OCI-LY7 (cell line): ENCODE measurements at regions not wholly inside any gene's neighbourhood (a gene's known extent, or its start where the extent isn't known, plus 50 kb on each side); places are given as distances from the start of the nearest gene placed in this dataset.
"Not testable (repeated sequence)": the region's sequence is repeated elsewhere in the genome, so short reads cannot be mapped to it uniquely, and the experiment has no call there.

Experiments used
- BruUV-seq: library from RNA; stranded (reverse); fragments of 400-500 nt; replicated peaks from 2 replicates; lab custom pipeline; 2021; lab: Mats Ljungman, UMichigan
- CTCF ChIA-PET: fragments of 300-600 bp; sonication (Branson Sonifier 250); formaldehyde crosslinking; loops from one replicate; lab custom pipeline; 2022; ENCODE audit warnings: antibody characterized with exemption; ENCODE audit not compliant: unreplicated experiment; lab: Charles Lee
- POLR2A ChIA-PET: fragments of 300-600 bp; sonication (Branson Sonifier 250); formaldehyde crosslinking; loops from one replicate; lab custom pipeline; 2022; ENCODE audit warnings: antibody characterized with exemption; lab: Charles Lee
- DNase-seq: peaks from one replicate; pipeline ENCODE4 v3.0.0-alpha.2; 2015; ENCODE audit warnings: low spot score
- H2AFZ ChIP-seq: fragments of 200-600 bp; sonication (generic), shearing (Covaris generic); 2 replicates; pipeline ENCODE4 v1.6.1; 2014; ENCODE audit warnings: mild to moderate bottlenecking, antibody characterized with exemption, low read length, moderate library complexity
- H3K27ac ChIP-seq: fragments of 200-600 bp; sonication (generic); 2 replicates; pipeline ENCODE4 v1.5.1; 2014; ENCODE audit warnings: mixed run types, low read depth, mild to moderate bottlenecking, moderate library complexity, low read length, inconsistent platforms; ENCODE audit not compliant: poor library complexity, severe bottlenecking
- H3K36me3 ChIP-seq: fragments of 200-600 bp; sonication (generic); 2 replicates; pipeline ENCODE4 v1.6.1; 2014; ENCODE audit warnings: mild to moderate bottlenecking, antibody characterized with exemption, low read length, moderate library complexity, mixed read lengths; ENCODE audit not compliant: insufficient read depth
- H3K4me1 ChIP-seq: fragments of 200-600 bp; sonication (generic); 2 replicates; pipeline ENCODE4 v1.5.1; 2014; ENCODE audit warnings: mild to moderate bottlenecking, low read length; ENCODE audit not compliant: insufficient read depth, poor library complexity, severe bottlenecking
- H3K4me2 ChIP-seq: fragments of 200-600 bp; sonication (generic); 2 replicates; pipeline ENCODE4 v1.6.1; 2014; ENCODE audit warnings: mild to moderate bottlenecking, low read length
- H3K4me3 ChIP-seq: fragments of 200-600 bp; sonication (generic); 2 replicates; pipeline ENCODE4 v1.5.1; 2014; ENCODE audit warnings: mild to moderate bottlenecking, low read depth, low read length; ENCODE audit not compliant: poor library complexity, severe bottlenecking
- H3K79me2 ChIP-seq: fragments of 200-600 bp; sonication (generic); 2 replicates; pipeline ENCODE4 v1.6.1; 2016; ENCODE audit warnings: low read depth, mild to moderate bottlenecking, low read length, moderate library complexity, mixed read lengths; ENCODE audit not compliant: insufficient read depth
- H3K9me2 ChIP-seq: fragments of 200-600 bp; sonication (generic); 2 replicates; pipeline ENCODE4 v1.6.1; 2016; ENCODE audit warnings: mild to moderate bottlenecking, low read length, mixed read lengths; ENCODE audit not compliant: insufficient read depth
- H3K9me3 ChIP-seq: fragments of 200-600 bp; sonication (generic); 2 replicates; pipeline ENCODE4 v1.6.1; 2014; ENCODE audit warnings: mild to moderate bottlenecking, mixed run types, low read length, mixed read lengths
- H4K20me1 ChIP-seq: fragments of 200-600 bp; sonication (generic); 2 replicates; pipeline ENCODE4 v1.6.1; 2014; ENCODE audit warnings: mild to moderate bottlenecking, antibody characterized with exemption, low read length, moderate library complexity, mixed read lengths; ENCODE audit not compliant: insufficient read depth
- CTCF ChIP-seq: fragments of 200-600 bp; sonication (generic); conservative IDR thresholded peaks from 2 replicates; pipeline ENCODE4 v1.5.1; 2014; ENCODE audit warnings: mild to moderate bottlenecking, antibody characterized with exemption, low read length, moderate library complexity, mixed read lengths
- EZH2phosphoT487 ChIP-seq: fragments of 200-600 bp; sonication (generic); IDR thresholded peaks from 2 replicates; pipeline ENCODE4 v1.6.1; 2018; ENCODE audit warnings: low read depth, borderline replicate concordance, mild to moderate bottlenecking, mixed run types, antibody characterized with exemption, low read length, moderate library complexity, mixed read lengths
- intact Hi-C: fragments of 100-400 bp; cut with micrococcal nuclease; formaldehyde crosslinking; loops from one replicate; pipeline ENCODE4 v1.10.0; 2022; ENCODE audit not compliant: unreplicated experiment

GRCh38 chr13:23966221-23966690 lies 69.0 kb upstream of the C1QTNF9B start:
- ChIA-PET POLR2A (no interaction called here), CTCF (no interaction called here)
- Histone ChIP-seq H3K9me2 (no peaks in the 10 kb centered on the region), H3K9me3 (no peaks in the 10 kb centered on the region), H3K4me1 (no peaks in the 10 kb centered on the region), H3K36me3 (no peaks in the 10 kb centered on the region), H3K27ac (no peak overlapping the region), H3K4me2 (no peak overlapping the region), H3K79me2 (no peaks in the 10 kb centered on the region), H4K20me1 (no peaks in the 10 kb centered on the region), H3K4me3 (no peak overlapping the region), H2AFZ (no peak overlapping the region)
- TF ChIP-seq CTCF (no peak), EZH2phosphoT487 (no peak)
- no peak for DNase-seq
- intact Hi-C loops: no loop called here
- no TSS peak for BruUV-seq

- BruUV-seq: no TSS peak
- Histone ChIP-seq H3K79me2 (no peaks in the 10 kb centered on the region), H3K36me3 (no peaks in the 10 kb centered on the region), H3K4me3 (no peak overlapping the region), H3K4me1 (no peaks in the 10 kb centered on the region), H3K9me2 (no peaks in the 10 kb centered on the region), H3K9me3 (no peaks in the 10 kb centered on the region), H3K27ac (no peak overlapping the region), H4K20me1 (no peaks in the 10 kb centered on the region), H2AFZ (no peak overlapping the region), H3K4me2 (no peak overlapping the region)
- TF ChIP-seq CTCF (no peak), EZH2phosphoT487 (no peak)
- POLR2A ChIA-PET: no interaction called here
- CTCF ChIA-PET: no interaction called here
- intact Hi-C loops: no loop called here
- DNase-seq: no peak
Observed at GRCh38 chr13:23966691-23967615, 69.7 kb upstream of the C1QTNF9B start.

- intact Hi-C loops, CTCF ChIA-PET, H2AFZ ChIP-seq, H3K4me3 ChIP-seq, H3K9me2 ChIP-seq, H4K20me1 ChIP-seq, H3K36me3 ChIP-seq, BruUV-seq, H3K4me1 ChIP-seq, H3K9me3 ChIP-seq, POLR2A ChIA-PET, H3K79me2 ChIP-seq, H3K27ac ChIP-seq, H3K4me2 ChIP-seq, DNase-seq: not testable (repeated sequence)
Observed at GRCh38 chr13:23967792-23968191, 70.5 kb upstream of the C1QTNF9B start.
